GM18498 (cell line): ENCODE measurements at regions not wholly inside any gene's neighbourhood (a gene's known extent, or its start where the extent isn't known, plus 50 kb on each side); places are given as distances from the start of the nearest gene placed in this dataset.
"Not testable (repeated sequence)": the region's sequence is repeated elsewhere in the genome, so short reads cannot be mapped to it uniquely, and the experiment has no call there.

Experiments used
- ATAC-seq: cut with Tn5 transposase; IDR thresholded peaks from one replicate; pipeline ENCODE4 v1.9.1; 2021; ENCODE audit warnings: mild to moderate bottlenecking, moderate library complexity; ENCODE audit not compliant: unreplicated experiment

GRCh38 chr22:49475253-49475652 lies 352.4 kb downstream of the BRD1 start:
- no peak for ATAC-seq

- no peak for ATAC-seq
Measured at GRCh38 chr22:49473286-49473685, 354.4 kb downstream of the BRD1 start.

GRCh38 chr22:49470741-49471503 lies 356.8 kb downstream of the BRD1 start:
- ATAC-seq = no peak

GRCh38 chr22:49469896-49470740 lies 357.6 kb downstream of the BRD1 start:
- no peak for ATAC-seq

- ATAC-seq = no peak
Measured at GRCh38 chr22:49468487-49469198, 359.0 kb downstream of the BRD1 start.

GRCh38 chr22:49466878-49467595 lies 360.6 kb downstream of the BRD1 start:
- no peak for ATAC-seq

- ATAC-seq = no peak
Measured at GRCh38 chr22:49464037-49464436, 363.6 kb downstream of the BRD1 start.

- ATAC-seq = no peak
Measured at GRCh38 chr22:49462795-49463194, 364.9 kb downstream of the BRD1 start.

- ATAC-seq = no peak
Measured at GRCh38 chr22:49462291-49462690, 365.4 kb downstream of the BRD1 start.

GRCh38 chr22:49461674-49462073 lies 366.0 kb downstream of the BRD1 start:
- no peak for ATAC-seq

- ATAC-seq = no peak
Measured at GRCh38 chr22:49460592-49461281, 366.9 kb downstream of the BRD1 start.

GRCh38 chr22:49460091-49460490 lies 367.6 kb downstream of the BRD1 start:
- ATAC-seq = no peak

GRCh38 chr22:49458708-49459099 lies 369.0 kb downstream of the BRD1 start:
- ATAC-seq = no peak

GRCh38 chr22:49457946-49458707 lies 369.5 kb downstream of the BRD1 start:
- no peak for ATAC-seq

GRCh38 chr22:49457146-49457545 lies 370.5 kb downstream of the BRD1 start:
- ATAC-seq = no peak

- ATAC-seq = no peak
Measured at GRCh38 chr22:49455595-49455994, 372.1 kb downstream of the BRD1 start.

- no peak for ATAC-seq
Measured at GRCh38 chr22:49454726-49455125, 372.9 kb downstream of the BRD1 start.

GRCh38 chr22:49453771-49454170 lies 373.9 kb downstream of the BRD1 start:
- ATAC-seq = no peak

- ATAC-seq = not testable (repeated sequence)
Measured at GRCh38 chr22:49453019-49453418, 374.7 kb downstream of the BRD1 start.
